ENCODE measurements at regions not wholly inside any gene's neighbourhood (a gene's known extent, or its start where the extent isn't known, plus 50 kb on each side); places are given as distances from the start of the nearest gene placed in this dataset.
"Not testable (repeated sequence)": the region's sequence is repeated elsewhere in the genome, so short reads cannot be mapped to it uniquely, and the experiment has no call there.

DNA sequence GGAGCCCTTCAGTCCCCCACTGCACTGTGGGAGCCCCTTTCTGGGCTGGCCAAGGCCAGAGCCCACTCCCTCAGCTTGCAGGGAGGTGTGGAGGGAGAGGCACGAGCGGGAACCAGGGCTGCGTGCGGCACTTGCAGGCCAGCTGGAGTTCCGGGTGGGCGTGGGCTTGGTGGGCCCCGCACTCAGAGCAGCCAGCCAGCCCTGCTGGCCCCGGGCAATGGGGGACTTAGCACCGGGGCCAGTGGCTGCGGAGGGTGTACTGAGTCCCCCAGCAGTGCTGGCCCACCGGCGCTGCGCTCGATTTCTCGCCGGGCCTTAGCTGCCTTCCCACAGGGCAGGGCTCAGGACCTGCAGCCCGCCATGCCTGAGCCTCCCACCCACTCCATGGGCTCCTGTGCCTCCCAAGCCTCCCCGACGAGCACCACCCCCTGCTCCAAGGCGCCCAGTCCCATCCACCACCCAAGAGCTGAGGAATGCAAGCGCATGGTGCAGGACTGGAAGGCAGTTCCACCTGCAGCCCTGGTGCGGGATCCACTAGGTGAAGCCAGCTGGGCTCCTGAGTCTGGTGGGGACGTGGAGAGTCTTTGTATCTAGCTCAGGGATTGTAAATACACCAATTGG lies 776.2 kb downstream of the KCTD8 start:
- DNase-seq = not testable (repeated sequence)

DNA sequence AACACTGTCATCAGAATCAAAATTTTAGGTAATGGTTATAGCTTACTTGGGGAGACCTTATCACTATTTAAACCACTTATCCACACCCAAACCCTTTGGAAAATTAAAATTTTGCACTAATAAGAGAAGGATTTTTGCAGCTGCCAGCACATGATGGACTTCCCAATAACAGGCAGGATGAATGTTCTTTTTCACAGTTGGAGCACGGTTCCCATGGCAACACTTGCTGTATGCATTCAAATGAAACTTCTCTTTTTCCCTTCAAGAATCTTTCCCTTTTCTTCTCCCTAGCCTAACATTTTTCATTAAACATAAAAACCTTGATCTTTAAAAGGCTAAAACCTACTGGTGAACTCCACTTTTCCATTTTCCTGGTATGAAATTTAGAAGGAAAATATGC lies 768.2 kb downstream of the KCTD8 start:
- no peak for DNase-seq

GRCh38 chr4:43682551-43682950 lies 766.1 kb downstream of the KCTD8 start:
- DNase-seq = no peak

GRCh38 chr4:43690116-43690515 lies 758.5 kb downstream of the KCTD8 start:
- DNase-seq = no peak

GRCh38 chr4:43693876-43694275 lies 754.7 kb downstream of the KCTD8 start:
- DNase-seq = no peak

DNA sequence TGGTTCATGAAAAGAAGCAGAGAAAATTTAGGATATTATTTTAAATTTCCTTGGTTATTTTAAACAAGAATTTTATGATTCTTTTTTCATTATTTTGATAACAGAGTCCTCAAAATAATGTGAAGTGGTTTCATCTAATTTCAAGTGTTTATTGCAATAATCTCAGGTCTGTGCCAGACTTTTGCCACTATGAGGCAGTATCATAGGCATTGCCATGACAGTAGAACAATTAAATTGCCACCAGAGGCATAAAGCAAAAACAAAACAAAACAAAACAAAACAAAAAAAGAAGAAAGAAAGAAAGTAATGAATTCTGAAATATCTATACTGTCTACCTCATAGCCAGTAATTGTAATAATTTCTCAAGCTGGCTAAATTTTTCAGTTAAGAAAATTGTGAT lies 739.2 kb downstream of the KCTD8 start:
- DNase-seq = no peak

- DNase-seq = no peak
These were observed 731.8 kb downstream of the KCTD8 start for GRCh38 chr4:43716721-43717395.

DNA sequence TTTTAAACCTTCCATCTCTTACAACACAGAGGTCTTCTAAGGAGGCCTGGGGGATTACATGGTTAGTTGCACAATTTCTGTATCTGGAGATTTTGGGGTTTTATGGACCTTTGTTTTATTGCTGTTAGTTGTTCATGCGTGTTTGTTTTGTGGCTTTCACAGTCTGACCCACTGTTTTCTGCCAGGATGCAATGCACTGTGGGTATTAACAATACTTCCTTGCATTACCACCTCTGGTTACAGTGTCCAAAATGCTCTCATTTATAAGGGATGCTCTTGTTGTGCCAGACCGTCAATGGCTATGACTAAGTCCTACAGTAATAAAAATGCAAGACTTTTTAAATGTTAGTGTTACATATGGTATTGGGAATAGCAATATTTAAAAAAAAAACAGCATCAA lies 730.2 kb downstream of the KCTD8 start:
- no peak for DNase-seq

GRCh38 chr4:43732829-43733426 lies 715.7 kb downstream of the KCTD8 start:
- no peak for DNase-seq

DNA sequence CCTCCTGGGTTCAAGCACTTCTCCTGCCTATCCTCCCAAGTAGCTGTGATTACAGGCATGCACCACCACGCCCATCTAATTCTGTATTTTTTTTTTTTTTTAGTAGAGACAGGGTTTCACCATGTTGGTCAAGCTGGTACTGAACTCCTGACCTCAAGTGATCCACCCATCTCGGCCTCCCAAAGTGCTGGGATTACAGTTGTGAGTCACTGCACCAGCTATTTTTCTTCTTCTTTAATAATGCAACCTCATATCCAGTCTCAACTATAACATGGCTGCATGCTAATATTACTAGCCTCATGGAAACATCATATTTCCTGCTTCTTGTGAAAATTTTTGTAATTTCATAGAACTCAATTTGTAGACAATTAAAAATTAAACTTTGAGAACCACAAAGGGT lies 706.5 kb downstream of the KCTD8 start:
- DNase-seq = no peak

DNA sequence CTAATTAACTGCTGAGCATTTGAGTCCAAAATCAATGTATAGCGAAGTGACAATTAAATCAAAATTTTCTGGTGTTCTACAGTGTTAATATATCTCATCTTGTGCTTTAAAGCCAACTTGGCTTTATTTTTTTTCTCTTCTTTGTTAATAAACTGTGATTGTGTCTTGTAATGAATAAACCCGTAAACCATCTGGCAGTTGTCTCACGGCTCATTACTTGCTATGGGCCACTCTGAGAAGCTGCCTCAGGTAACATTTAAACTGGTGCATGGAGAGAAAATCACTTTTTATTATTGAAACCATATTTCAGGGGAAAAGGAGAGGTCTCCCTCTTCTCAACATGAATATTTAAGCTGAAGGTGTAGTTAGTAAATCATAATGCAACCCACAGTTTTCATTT lies 694.0 kb downstream of the KCTD8 start:
- DNase-seq = no peak

DNA sequence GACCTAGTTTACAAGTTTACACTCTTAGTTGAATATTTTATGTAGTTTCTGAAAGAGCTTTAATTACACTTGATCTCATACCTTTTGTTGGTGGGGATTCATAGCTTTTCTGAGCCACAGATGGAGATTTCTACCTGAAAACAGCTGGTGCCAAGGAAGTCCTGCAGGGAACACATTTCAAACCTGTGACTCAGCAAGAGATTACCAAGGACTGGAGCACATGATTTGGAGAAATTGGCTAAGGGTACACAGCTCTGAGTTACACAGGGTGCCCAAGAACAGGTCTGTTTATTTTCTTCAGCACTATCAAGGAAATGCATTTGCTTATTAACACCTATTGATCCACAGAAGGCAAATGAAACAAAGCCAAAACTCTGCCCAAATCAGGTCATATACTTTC lies 691.5 kb downstream of the KCTD8 start:
- DNase-seq = no peak

GRCh38 chr4:43758836-43759235 lies 689.8 kb downstream of the KCTD8 start:
- no peak for DNase-seq

GRCh38 chr4:43763029-43763610 lies 685.5 kb downstream of the KCTD8 start:
- DNase-seq = no peak

- DNase-seq = no peak
These were observed 683.1 kb downstream of the KCTD8 start for GRCh38 chr4:43765514-43765913.

DNA sequence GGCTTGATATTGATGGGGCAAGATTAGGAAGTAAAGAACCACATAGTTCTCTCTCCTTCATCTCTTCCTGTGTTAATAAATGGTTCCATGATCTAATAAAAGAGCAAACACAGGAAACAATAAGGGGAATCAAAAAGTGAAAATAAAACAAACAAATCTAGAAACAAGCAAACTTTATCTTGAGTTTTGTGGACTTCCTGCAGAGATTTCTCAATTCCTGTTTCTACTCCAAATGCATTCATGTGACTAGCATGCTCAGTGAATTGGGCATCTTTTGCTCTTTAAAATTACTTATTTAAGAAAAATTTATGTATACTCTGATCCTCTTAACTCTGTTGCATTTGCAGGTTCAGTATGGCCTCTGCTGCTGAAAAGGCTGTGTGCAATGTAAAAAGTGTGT lies 682.0 kb downstream of the KCTD8 start:
- no peak for DNase-seq

- DNase-seq = no peak
These were observed 672.2 kb downstream of the KCTD8 start for GRCh38 chr4:43776371-43776770.

- no peak for DNase-seq
These were observed 670.3 kb downstream of the KCTD8 start for GRCh38 chr4:43778187-43778915.

DNA sequence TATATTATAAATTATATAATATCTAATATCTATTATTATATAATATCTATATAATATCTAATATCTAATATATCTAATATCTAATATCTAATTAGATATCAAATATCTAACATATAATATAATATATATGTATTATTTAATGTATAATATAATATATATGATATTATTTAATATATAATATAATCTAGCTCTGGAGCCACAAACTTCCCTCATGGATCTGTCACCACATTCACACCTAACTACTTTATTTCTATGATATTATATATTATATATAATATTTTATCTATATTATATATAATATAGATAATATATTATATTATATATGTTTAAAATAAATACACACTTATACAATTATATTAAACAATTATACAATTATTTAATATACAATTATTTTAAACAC lies 667.5 kb downstream of the KCTD8 start:
- no peak for DNase-seq

DNA sequence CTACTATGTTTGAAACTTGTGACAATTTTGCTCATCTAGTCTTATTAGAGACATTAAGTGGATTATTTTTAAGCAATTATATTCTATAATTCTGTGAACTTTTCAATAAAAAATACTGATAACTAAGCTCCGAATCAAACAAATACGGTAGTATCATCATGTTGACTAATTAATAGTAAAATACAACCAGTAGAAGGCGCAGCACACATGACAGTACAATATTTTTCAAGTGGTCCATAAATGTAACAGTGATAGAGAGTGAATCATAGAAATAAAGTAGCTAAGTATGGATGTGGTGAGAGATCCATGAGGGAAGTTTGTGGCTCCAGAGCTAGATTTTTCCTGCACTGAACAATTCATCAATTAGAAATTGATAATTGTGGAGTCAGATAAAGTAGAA lies 666.2 kb downstream of the KCTD8 start:
- no peak for DNase-seq

GRCh38 chr4:43816116-43816515 lies 632.5 kb downstream of the KCTD8 start:
- DNase-seq = no peak

DNA sequence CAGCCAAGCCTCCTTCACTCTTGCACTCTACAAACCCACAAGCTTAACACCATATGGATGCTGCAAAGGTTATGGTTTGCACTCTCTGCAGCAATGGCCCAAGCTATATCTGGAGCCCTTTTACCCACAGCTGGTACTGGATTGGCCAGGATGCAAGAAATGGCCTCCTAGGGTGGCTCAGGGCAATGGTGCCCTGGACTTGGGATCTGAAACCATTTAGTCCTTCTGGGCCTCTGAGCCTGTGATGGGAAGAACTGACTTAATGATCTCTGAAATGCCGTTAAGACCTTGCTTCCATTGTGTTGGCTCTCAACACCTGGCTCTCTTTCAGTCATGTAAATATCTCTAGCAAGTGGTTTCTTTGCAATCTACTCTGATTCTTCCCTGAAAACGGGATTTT lies 626.0 kb downstream of the KCTD8 start:
- DNase-seq = no peak

DNA sequence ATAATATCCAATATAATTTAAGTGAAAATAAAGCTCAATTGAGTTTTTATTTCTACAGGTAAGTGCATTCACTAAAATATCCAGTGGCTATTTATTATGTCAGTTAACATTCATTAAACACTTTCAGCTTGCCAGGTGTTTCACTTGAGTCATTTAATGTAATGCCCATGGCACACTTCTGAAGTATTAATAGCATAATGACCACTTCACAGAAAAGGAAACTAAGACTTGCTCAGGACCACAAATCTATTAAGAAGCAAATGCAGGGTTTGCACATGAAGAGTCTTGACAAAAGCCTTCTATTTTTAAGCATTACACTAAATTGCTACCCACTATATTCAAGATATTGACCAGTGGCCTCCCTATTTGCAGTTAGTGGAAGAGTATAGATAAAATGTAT lies 612.7 kb downstream of the KCTD8 start:
- no peak for DNase-seq

- DNase-seq = no peak
These were observed 611.4 kb downstream of the KCTD8 start for GRCh38 chr4:43837171-43837570.
